DMS79 treated with DMSO at 0.1 percent for 48 hours (cell line): ENCODE measurements at regions not wholly inside any gene's neighbourhood (a gene's known extent, or its start where the extent isn't known, plus 50 kb on each side); places are given as distances from the start of the nearest gene placed in this dataset.

Experiments used
- DNase-seq: peaks from one replicate; lab custom pipeline; 2025; lab: John Stamatoyannopoulos, UW

DNA sequence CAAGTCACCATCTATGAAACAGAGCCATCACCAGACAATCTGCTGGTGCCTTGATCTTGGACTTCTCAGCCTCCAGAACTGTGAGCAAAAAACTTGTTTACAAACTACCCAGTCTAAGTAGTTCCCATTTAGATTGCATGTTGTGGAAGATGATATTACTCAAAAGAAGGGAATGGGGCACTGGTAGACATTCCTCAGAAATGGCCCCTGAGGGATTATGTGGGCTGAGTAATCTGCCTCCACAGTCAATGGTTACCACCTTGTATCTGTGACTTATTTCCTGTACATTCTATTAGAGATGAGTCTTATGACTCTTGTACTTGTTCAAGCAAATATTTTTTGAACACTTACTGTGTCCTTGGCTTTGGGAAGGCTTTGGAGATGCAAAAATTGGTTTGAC is 160.4 kb downstream of the NUP35 start:
- no peak for DNase-seq

GRCh38 chr2:183291436-183291835 is 167.2 kb downstream of the NUP35 start:
- DNase-seq = no peak

- no peak for DNase-seq
Measured at GRCh38 chr2:183292028-183292427, 167.8 kb downstream of the NUP35 start.

- DNase-seq = no peak
Measured at GRCh38 chr2:183339311-183339710, 215.1 kb downstream of the NUP35 start.

DNA sequence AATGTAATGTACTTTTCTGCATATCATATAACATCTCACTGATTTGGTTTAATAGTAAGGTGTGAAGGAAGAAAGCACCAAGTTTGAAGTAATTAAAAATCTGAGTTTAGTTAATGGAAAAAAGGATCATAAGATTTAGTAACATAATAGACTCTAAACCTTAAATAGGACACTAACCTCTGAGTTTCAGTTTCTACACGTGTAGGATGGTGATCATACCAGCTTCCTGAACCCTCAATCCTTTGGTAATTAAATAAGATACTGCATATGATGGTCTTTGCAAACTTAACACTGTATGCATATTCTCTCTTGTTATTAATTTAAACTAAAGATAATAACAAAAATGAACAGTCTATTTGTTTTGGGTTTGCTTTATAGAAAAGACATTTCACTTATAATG is 216.8 kb downstream of the NUP35 start:
- DNase-seq = no peak

GRCh38 chr2:183347969-183348368 is 223.7 kb downstream of the NUP35 start:
- no peak for DNase-seq

GRCh38 chr2:183348492-183348891 is 224.2 kb downstream of the NUP35 start:
- DNase-seq = no peak

GRCh38 chr2:183349091-183349490 is 224.8 kb downstream of the NUP35 start:
- DNase-seq = no peak

DNA sequence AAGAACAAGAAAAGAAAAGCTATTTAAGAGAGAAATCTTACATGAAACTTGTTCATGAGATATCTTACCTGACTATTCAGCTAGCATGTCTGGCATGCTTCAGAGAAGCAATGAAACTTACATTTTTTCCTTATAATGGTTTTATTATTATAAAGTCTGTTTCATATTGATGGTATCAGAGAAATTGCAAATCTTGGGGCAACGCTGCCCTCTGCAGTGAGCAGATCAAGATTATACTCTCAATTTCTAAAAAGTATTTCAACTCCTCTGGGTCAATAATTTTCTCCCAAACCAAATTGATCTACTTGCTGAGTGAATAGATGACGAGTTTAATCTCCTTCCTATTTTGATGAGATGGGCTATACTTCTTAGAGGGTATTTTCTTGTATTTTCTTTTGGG is 235.6 kb downstream of the NUP35 start:
- DNase-seq = no peak

GRCh38 chr2:183371545-183371944 is 247.3 kb downstream of the NUP35 start:
- no peak for DNase-seq

GRCh38 chr2:183375821-183376220 is 251.6 kb downstream of the NUP35 start:
- no peak for DNase-seq

GRCh38 chr2:183383854-183384253 is 259.6 kb downstream of the NUP35 start:
- DNase-seq = no peak

- no peak for DNase-seq
Measured at GRCh38 chr2:183389546-183390080, 265.4 kb downstream of the NUP35 start.

DNA sequence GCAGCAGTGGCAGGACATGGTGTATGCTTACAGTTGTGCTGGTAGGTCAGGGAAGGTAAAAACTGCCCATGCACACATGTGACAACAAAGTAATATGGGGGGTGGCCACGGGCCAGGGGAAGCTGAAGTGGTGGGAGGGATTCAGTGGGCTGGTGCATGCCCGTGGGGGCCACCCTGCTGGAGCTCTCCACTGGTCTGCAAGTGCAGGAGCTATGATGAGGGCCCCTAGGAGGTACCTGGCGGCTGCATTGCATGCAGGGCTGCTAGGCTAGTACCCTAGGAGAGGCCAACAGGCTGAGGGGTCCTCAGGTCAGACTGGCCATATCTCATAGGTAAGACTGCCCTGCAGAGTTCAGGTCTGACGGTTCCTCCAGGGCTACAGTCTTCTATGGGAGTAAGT is 265.9 kb downstream of the NUP35 start:
- no peak for DNase-seq

DNA sequence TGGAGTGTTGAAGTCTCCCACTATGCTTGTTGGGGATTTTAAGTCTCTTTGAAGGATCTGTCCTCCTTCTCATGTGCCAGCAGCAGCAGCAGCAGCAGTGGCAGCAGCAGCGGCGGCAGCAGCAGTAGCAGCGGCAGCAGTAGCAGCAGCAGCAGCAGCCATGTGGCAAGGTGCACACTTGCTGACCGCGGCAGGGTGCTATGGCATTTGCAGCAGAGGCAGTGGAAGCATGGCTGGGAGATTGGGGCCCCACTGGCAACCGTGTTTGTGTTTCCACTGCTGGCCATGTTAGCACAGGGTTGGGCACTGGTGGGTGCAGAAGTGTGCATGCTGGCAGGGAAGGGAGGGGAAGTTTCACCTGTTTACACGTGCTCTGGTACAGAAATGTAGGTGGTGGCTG is 280.1 kb downstream of the NUP35 start:
- no peak for DNase-seq

GRCh38 chr2:183408562-183408961 is 284.3 kb downstream of the NUP35 start:
- no peak for DNase-seq

DNA sequence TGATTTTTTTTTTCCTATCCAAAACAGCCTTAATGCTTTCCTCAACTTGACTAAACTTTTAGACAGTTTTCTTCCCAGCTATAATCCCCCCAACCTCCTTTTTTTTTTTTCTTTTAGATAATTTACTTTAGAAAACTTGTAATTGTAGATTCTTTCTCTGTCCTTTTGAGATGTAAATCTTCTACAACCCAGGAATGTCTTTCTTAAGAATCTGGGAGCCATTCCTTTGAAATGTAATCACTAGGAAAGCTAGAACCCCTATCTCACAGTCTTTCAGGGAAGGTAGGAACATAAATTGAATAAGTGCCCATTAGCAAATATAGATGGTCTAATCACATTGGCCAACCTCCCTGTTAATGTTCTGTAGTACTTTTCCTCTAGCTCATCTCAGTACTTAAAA is 285.4 kb downstream of the NUP35 start:
- DNase-seq = no peak

DNA sequence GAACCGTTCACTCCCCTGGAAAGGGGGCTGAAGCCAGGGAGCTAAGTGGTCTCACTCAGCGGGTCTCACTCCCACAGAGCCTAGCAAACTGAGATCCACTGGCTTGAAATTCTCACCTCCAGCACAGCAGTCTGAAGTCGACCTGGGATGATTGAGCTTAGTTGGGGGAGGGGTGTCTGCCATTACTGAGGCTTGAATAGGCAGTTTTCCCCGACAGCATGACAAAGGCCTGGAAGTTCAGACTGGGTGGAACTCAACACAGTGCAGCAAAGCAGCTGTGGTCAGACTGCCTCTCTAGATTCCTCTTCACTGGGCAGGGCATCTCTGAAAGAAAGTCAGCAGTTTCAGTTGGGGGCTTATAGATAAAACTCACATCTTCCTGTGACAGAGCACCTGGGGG is 292.5 kb downstream of the NUP35 start:
- DNase-seq = no peak

GRCh38 chr2:183426825-183427224 is 302.6 kb downstream of the NUP35 start:
- no peak for DNase-seq

GRCh38 chr2:183427558-183427957 is 303.3 kb downstream of the NUP35 start:
- DNase-seq = no peak

GRCh38 chr2:183428881-183429280 is 304.6 kb downstream of the NUP35 start:
- no peak for DNase-seq

DNA sequence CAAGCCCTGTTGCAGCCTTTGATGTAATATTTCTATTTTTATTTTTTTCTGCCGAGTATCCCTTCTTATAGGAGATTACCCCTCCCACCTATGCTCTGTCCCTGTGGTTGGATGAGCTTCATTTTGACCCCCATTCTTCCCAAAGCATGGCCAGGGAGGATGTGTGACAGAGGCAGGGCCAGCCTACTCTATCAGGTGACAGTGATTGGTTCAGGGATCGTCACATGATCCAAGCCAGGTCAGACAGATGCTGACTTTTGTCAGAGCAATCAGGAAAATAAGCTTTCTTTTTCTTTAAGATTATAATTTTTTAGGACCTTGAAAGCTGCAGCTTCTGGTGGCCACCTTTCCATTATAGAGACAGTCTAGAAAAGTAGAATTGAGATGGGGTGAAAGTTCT is 314.3 kb downstream of the NUP35 start:
- no peak for DNase-seq

DNA sequence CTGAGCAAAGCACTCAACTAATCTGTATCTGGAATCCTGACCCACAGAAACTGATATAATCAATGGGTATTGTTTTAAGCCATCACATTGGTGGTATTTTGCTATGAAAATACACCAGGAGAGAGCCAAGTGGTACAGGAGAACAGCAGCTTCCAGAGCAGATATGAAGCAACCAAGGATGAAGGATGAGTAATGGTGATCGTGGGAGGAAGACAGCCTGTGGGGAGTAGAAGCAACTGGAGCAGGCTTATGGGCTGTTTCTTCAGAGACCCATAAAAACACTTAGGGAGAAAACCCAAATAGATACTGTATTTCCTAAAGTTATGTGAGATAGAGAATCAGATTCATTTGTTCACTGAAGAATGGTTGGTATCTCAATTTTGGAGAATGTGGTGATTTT is 330.8 kb downstream of the NUP35 start:
- DNase-seq = no peak

DNA sequence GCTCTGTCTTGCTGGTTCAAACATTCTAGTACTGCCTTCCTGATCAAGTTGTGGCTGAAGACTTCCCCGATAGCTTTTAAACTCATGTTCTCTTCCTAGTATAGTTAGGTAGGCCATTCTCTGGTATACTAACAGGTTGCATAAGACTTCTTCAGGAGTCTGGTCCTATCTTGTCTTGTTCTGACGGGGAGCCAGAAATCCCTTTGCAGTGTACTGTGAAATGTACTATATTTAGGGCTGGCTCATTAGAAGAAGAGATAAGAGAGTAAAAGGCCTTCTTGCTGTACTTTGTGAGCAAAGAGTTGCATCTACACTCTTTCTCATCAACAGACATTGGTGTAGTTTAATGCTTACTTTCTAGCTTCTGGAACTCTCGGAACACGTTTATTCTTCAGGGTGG is 331.9 kb downstream of the NUP35 start:
- DNase-seq = no peak

DNA sequence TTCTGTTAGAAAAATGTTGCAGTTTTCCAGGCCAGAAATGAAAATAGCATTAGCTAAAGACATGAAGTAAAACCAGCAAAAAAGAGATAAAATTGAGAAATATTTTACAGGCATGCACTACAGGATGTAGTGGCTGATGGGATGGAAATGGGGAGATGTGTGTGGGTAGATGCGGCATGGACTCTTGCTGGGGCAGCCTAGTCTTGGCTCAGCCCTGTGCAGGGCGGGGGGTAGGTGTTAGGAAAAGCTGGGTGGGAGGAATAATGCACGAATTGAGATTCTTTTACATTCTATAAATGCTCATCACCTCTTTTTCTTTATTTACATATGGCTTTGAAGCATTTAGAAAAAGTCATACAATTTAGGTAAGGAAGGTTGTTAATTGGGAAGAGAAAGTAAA is 334.2 kb downstream of the NUP35 start:
- DNase-seq = no peak
